Tibial nerve (tissue), 4 donors: ENCODE measurements at regions not wholly inside any gene's neighbourhood (a gene's known extent, or its start where the extent isn't known, plus 50 kb on each side); places are given as distances from the start of the nearest gene placed in this dataset.

Experiments used
- DNase-seq, 2 donors: peaks; one replicate each; pipeline ENCODE4 v3.0.0-alpha.2; 2019; ENCODE audit warnings: low spot score in 2 of 2
- H3K27ac ChIP-seq, 4 donors: fragments of 200-600 bp; sonication (generic) in 3 of 4; one replicate each; pipeline ENCODE4 v1.5.1; 2017 to 2019; ENCODE audit warnings: mild to moderate bottlenecking in 1 of 4
- H3K27me3 ChIP-seq, 2 donors: fragments of 200-600 bp; sonication (generic) in 1 of 2; one replicate each; pipeline versions ENCODE4 v1.5.1 to v1.6.0; 2017 to 2019
- H3K36me3 ChIP-seq, 3 donors: fragments of 200-600 bp; sonication (generic); one replicate each; pipeline ENCODE4 v1.5.1; 2018 to 2019
- H3K4me1 ChIP-seq, 4 donors: fragments of 200-600 bp; sonication (generic) in 3 of 4; one replicate each; pipeline ENCODE4 v1.5.1; 2017 to 2019
- H3K4me3 ChIP-seq, 4 donors: fragments of 200-600 bp; sonication (generic) in 3 of 4; one replicate each; pipeline ENCODE4 v1.5.1; 2017 to 2019; ENCODE audit warnings: mild to moderate bottlenecking in 1 of 4, moderate library complexity in 1 of 4
- H3K9me3 ChIP-seq, 4 donors: fragments of 200-600 bp; sonication (generic) in 3 of 4; one replicate each; pipeline ENCODE4 v1.5.1; 2017 to 2019
- EP300 ChIP-seq, 2 donors: sonication (generic); formaldehyde crosslinking; IDR thresholded peaks; one replicate each; pipeline ENCODE4 v1.6.1; 2017; ENCODE audit warnings: antibody characterized with exemption in 2 of 2, mild to moderate bottlenecking in 1 of 2
- POLR2A ChIP-seq, 2 donors: fragments of 450-650 bp; IDR thresholded peaks; one replicate each; pipeline ENCODE4 v1.6.1; 2017; ENCODE audit warnings: antibody characterized with exemption in 2 of 2, mild to moderate bottlenecking in 2 of 2, moderate library complexity in 2 of 2
- WGBS, 2 donors: methylation state at CpG; one replicate each; pipeline ENCODE4 v1.1.5; 2018; 5-methylcytosine and 5-hydroxymethylcytosine counted together
- TF ChIP-seq, protein P1 (sequence below), 5 experiments: fragments of 200-600 bp in 3 of 5; fragments of 450-650 bp in 2 of 5; sonication (generic) in 3 of 5; IDR thresholded peaks; one replicate each; pipeline ENCODE4 v1.5.1; 2016 to 2019; ENCODE audit warnings: antibody characterized with exemption in 5 of 5, mild to moderate bottlenecking in 3 of 5, moderate library complexity in 2 of 5

DNA sequence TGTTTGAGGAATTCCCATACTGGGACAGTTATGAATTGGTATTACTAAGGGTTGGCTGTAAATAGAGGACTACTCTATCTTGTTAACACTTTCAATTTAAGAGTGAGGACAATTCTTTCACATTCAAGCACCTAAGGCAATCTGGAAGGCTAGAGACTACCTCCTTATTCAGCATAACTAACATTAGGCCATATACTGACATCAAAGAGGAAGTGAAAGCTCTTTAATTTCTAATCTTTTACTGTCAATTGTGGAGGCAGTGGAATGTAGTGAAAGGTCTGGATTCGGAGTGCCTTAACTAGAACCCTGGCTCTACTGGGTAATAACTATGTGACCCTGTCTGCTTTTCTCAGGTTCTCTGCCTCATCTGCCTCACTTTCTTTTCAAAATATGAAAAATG lies 134.0 kb downstream of the UFM1 start:
- DNase-seq, result no peak
- Histone ChIP-seq H3K36me3 (no peaks in the 10 kb centered on the region), H3K27me3 (no peaks in the 10 kb centered on the region), H3K27ac (no peak overlapping the region), H3K4me3 (no peak overlapping the region), H3K9me3 (no peaks in the 10 kb centered on the region), H3K4me1 (no peaks in the 10 kb centered on the region)
- 65% methylated on average over 1 of the region's 1 CpG; no CpG with 5 or more reads in 1 of the 2 donors for whole genome bisulfite sequencing, 2 donors
- TF ChIP-seq POLR2A (IDR thresholded peaks at IDR 0.05) (no peak), EP300 (IDR thresholded peaks at IDR 0.05) (no peak)
- TF ChIP-seq, protein P1, sequence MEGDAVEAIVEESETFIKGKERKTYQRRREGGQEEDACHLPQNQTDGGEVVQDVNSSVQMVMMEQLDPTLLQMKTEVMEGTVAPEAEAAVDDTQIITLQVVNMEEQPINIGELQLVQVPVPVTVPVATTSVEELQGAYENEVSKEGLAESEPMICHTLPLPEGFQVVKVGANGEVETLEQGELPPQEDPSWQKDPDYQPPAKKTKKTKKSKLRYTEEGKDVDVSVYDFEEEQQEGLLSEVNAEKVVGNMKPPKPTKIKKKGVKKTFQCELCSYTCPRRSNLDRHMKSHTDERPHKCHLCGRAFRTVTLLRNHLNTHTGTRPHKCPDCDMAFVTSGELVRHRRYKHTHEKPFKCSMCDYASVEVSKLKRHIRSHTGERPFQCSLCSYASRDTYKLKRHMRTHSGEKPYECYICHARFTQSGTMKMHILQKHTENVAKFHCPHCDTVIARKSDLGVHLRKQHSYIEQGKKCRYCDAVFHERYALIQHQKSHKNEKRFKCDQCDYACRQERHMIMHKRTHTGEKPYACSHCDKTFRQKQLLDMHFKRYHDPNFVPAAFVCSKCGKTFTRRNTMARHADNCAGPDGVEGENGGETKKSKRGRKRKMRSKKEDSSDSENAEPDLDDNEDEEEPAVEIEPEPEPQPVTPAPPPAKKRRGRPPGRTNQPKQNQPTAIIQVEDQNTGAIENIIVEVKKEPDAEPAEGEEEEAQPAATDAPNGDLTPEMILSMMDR (IDR thresholded peaks at IDR 0.05), result no peak

DNA sequence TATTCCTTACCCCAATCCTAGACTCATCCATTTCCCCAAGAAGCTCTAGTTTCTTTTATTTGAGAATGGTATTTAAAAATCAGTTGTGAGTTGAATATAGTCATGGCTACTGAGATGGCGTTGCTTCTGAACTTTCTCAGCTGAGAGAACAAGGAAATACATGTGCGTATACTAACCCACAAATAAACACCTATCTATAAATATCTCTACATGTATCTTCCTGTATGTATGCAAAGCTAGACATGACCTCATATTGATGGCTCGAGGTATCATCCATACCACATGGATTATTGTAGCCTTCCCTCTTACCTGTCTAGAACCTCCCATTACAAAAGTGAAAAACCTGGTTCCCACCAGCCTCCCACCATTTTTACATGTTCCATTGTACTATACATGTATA lies 141.0 kb downstream of the UFM1 start:
- TF ChIP-seq POLR2A (IDR thresholded peaks at IDR 0.05), result no peak
- TF ChIP-seq EP300 (IDR thresholded peaks at IDR 0.05), result no peak
- TF ChIP-seq, protein P1 (IDR thresholded peaks at IDR 0.05), result no peak
- Histone ChIP-seq H3K36me3 (no peaks in the 10 kb centered on the region), H3K27ac (no peak overlapping the region), H3K9me3 (no peaks in the 10 kb centered on the region), H3K4me3 (no peak overlapping the region), H3K4me1 (no peaks in the 10 kb centered on the region), H3K27me3 (no peaks in the 10 kb centered on the region)
- no peak for DNase-seq
- WGBS, 2 donors, result 63% methylated on average over 3 of the region's 3 CpGs

DNA sequence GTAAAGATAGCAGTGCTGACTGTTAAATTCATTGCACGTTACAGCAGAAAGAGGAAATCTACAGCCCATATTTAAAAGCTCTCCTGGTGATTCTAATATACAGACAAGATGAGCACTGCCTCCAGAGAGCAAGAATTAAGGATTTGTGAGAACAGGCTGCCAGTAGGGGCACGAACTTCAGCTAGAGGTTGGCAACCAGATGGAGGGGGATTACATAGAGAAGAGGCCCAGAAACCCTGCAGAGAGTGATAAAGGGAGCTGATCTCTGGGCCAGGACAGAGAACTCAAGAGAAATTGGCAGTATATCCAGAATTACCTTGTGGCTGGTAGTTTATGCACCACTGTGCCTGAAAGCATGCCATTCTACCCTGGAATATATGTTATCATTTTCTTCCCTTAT lies 144.8 kb downstream of the UFM1 start:
- Histone ChIP-seq H3K4me3 (no peak overlapping the region), H3K36me3 (no peaks in the 10 kb centered on the region), H3K4me1 (no peaks in the 10 kb centered on the region), H3K9me3 (peaks cover 0 to 4% (median 0%) of the 10 kb centered on the region in 4 donors), H3K27ac (no peak overlapping the region), H3K27me3 (no peaks in the 10 kb centered on the region)
- WGBS, 2 donors, result 58 to 62% methylated on average over 2 of the region's 2 CpGs
- TF ChIP-seq EP300 (IDR thresholded peaks at IDR 0.05), result no peak
- no peak for TF ChIP-seq POLR2A (IDR thresholded peaks at IDR 0.05)
- TF ChIP-seq, protein P1 (IDR thresholded peaks at IDR 0.05), result no peak
- DNase-seq, result no peak

DNA sequence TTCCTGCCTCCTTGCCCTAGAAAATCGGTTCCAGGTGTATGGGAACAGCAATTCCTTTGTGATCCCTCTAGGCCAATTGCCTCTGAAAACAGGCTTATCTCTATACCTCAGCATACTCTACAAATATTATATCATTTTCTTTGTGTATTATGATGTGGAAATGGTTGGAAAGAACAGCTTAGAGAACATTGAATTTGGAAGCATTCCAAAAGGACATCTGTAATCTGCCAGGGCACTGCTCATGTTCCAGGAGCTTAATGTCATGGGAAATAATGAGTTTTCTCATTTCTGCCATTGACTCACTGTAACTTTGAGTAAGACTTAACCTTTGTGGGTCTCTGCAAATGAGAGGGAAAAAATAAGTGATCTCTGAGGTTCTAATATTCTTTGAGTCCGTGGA lies 147.3 kb downstream of the UFM1 start:
- no peak for DNase-seq
- Histone ChIP-seq H3K27ac (no peak overlapping the region), H3K4me1 (no peaks in the 10 kb centered on the region), H3K36me3 (no peaks in the 10 kb centered on the region), H3K9me3 (peaks cover 0 to 4% (median 0%) of the 10 kb centered on the region in 4 donors), H3K27me3 (no peaks in the 10 kb centered on the region), H3K4me3 (no peak overlapping the region)
- WGBS, 2 donors, result 36 to 38% methylated on average over 2 of the region's 2 CpGs
- TF ChIP-seq EP300 (IDR thresholded peaks at IDR 0.05), result no peak
- TF ChIP-seq POLR2A (IDR thresholded peaks at IDR 0.05), result no peak
- TF ChIP-seq, protein P1 (IDR thresholded peaks at IDR 0.05), result no peak

DNA sequence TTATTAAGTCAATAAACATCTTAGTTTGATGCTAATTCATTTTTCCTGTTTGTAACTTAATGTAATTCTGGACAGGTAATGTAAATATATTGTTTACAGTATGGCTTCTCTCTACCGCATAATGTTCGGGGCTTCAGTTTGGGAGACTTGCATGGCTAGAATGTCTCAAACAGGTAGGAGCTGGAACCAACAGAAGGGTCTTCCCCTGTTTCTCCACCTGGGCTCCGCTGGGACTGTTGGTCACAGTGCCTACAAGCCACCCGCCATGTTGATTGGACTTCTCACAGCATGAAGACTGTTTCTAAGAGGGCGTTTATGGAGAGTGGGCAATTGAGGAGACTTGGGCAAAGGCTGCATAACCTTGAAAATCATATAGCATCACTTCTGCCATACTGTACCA lies 148.6 kb downstream of the UFM1 start:
- Histone ChIP-seq H3K27ac (no peak overlapping the region), H3K27me3 (no peaks in the 10 kb centered on the region), H3K4me1 (no peaks in the 10 kb centered on the region), H3K4me3 (no peak overlapping the region), H3K9me3 (peaks cover 0 to 4% (median 0%) of the 10 kb centered on the region in 4 donors), H3K36me3 (no peaks in the 10 kb centered on the region)
- TF ChIP-seq EP300 (IDR thresholded peaks at IDR 0.05), result no peak
- TF ChIP-seq, protein P1 (IDR thresholded peaks at IDR 0.05), result no peak
- no peak for TF ChIP-seq POLR2A (IDR thresholded peaks at IDR 0.05)
- WGBS, 2 donors, result 96 to 100% methylated on average over 5 of the region's 5 CpGs
- DNase-seq, result no peak
